NCI-H524 treated with DMSO at 0.1 percent for 48 hours (cell line): ENCODE measurements at regions not wholly inside any gene's neighbourhood (a gene's known extent, or its start where the extent isn't known, plus 50 kb on each side); places are given as distances from the start of the nearest gene placed in this dataset.

ENCODE experiments used
- DNase-seq: peaks from one replicate; lab custom pipeline; 2025; lab: John Stamatoyannopoulos, UW

DNA sequence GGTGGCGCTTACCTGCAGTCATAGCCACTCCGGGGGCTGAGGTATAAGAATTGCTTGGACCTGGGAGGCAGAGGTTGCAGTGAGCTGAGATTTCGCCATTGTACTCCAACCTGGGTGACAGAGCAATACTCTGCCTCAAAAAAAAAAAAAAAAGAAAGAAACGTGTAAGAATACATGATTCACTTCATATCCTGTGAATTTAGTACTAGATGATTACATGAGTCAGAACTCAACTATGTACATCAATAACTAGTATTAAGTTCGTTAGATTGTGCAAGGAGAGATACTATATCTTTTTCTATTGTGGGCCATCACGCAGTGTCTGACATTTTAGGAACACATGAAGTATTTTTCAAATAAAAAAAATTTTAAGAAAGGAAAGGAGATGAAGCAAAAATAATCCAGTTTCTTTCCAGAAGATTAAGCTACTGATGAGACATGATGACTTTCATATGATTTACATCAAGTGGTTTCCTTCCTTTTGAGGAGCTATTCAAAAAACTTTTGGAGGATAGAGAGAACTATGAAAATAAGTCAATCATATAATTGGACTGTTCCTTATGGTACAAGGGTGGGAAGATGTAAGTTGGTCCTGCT, 64.7 kb upstream of the EXOC1L start:
- DNase-seq, result no peak

DNA sequence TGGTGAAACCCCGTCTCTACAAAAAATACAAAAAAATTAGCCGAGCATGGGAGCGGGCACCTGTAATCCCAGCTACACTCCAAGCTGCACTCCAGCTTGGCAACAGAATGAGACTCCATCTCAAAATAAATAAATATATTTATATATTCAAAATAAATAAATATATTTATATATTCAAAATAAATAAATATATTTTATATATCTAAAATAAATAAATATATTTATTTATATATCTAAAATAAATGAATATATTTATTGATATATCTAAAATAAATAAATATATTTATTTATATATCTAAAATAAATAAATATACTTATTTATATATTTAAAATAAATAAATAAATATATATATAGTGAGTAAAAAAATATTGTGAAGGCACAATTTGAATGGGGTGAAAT, 63.4 kb upstream of the EXOC1L start:
- no peak for DNase-seq

DNA sequence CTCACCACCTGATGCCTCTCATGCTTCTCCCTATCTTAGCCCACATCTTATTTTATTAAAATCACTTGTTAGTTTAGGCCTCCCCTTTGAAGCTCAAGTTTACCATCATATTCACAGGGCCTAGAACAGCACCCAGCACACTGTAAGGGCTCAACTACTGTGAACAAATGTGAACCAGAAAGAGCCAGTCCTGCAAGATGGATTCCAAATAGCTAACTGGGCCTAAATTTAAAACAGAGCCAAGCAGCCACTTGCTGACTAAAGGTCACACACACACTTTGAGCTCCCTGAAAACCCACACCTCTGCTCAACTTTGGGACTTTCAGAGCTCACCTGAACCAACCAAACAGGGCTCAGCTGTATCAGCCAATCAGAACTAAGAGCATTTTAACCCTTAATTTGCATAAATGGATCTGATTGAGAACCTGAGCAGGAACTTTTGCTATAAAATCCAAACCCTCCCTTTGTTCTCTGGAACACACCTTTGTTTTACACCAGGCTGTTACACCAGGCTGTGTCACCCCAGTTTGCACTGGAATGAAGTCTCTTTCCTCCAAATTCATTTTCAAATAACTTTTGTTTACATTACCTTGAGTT, 62.1 kb upstream of the EXOC1L start:
- DNase-seq, result no peak

DNA sequence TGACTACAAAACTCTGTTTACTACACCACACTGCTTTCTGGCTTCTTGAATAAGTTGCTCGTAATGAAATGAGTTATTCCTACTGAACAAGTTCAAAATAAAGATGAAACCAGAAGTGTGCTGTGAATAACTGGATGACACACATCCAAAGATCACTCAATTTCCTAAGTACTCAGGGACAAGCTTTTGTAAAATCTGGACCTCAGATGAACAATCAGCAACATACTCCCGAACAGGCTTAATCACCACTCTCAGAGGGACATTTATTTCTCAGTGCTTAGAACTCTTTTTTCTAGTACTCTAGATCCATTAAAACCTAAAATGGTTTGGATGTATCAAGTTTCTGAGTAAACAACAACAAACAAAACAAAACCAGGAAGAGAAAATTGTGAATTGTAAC, 61.5 kb upstream of the EXOC1L start:
- DNase-seq, result no peak

DNA sequence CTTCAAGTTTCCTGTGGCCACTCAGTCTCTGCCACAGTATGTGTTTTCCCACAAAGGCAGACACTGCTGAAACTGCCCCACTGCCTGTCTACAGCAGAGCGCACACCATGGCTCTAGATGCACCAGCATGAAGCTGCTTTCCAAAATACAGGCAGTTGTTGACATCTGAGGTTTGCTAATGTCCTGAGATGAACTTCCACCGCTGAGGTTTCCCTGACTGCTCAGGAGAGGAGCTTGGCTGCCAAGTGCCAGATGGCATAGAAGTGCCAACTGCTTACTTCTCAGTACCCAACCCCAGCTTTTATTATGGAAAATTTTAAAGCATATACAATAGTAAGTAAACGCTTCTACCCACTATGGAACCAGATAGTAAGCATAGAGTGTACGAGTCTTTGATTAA, 61.0 kb upstream of the EXOC1L start:
- DNase-seq, result peak; percentile 91

DNA sequence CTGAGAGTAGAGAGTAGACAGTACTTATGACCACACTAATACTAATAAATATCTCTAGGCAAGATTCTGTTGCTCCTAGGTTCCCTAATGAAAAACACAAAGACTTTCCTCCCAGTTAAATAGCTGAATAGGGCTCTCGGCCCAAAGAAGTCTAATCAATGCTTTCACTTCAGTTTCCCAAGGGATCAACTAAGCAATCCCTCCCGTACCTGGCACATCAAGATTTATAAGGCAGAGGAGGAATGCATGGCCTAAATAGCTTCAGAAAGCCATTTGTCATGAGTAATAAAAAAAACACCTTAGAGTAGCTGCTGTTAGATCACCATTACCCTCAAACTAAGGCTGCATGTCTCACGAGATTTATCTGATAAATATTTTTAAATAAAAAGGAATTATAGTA, 56.8 kb upstream of the EXOC1L start:
- DNase-seq, result peak; percentile 50

DNA sequence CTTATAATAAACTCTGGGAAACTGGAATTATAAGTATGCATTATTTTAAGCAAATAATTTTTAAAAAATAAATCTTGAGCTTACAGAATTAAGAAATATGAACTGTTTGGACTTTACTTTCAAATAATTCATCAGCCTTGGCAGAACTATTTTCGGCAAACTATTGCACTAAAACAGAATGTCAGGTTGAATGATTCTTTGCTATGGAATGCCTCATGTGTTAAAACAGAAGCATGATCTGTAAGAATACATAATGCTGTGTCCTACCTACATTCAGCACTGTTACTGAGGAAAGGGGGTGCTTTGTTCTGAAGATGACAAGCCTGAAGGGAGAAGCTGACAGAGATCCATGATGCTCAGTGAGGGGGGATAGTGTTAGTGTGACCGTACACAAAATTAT, 55.6 kb upstream of the EXOC1L start:
- no peak for DNase-seq

DNA sequence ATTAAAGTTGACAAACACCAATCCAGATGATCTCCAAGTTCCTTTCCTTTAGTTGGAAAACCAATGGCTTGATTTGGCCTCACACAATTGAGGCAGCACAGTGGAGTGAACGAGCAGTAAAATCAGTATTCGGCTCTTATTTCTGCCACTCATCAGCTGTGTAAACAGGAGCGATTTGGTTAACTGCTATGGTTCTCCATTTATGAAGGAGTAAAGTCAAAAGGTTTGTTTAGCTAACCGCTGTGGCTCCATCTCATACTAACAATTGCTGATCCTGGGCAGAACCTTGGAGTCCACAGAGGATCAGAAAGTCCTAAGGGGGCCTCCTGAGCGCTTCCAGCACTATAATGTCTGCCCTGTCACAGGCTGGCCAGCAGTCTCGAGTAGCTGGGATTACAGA, 54.5 kb upstream of the EXOC1L start:
- no peak for DNase-seq

DNA sequence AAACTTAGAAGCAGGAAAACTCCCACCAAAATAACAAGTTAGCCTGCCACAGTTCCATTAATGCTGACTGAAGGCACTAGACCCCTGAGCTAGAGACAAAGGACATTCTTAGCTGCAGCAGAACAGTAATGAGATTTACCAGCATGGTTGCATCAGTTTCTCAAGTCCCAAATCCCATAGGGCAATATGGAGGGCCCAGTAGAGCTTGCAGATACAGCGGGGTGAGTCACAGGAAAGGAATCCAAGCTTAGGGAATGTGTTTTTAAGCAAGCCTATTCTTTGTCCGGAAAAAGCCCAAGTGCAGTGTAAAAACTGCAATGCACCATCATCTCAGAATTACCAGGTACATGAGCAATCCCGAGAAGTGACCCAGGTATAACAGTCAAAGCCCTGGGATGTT, 51.3 kb upstream of the EXOC1L start:
- no peak for DNase-seq
